ENCODE measurements at regions not wholly inside any gene's neighbourhood (a gene's known extent, or its start where the extent isn't known, plus 50 kb on each side); places are given as distances from the start of the nearest gene placed in this dataset.

DNA sequence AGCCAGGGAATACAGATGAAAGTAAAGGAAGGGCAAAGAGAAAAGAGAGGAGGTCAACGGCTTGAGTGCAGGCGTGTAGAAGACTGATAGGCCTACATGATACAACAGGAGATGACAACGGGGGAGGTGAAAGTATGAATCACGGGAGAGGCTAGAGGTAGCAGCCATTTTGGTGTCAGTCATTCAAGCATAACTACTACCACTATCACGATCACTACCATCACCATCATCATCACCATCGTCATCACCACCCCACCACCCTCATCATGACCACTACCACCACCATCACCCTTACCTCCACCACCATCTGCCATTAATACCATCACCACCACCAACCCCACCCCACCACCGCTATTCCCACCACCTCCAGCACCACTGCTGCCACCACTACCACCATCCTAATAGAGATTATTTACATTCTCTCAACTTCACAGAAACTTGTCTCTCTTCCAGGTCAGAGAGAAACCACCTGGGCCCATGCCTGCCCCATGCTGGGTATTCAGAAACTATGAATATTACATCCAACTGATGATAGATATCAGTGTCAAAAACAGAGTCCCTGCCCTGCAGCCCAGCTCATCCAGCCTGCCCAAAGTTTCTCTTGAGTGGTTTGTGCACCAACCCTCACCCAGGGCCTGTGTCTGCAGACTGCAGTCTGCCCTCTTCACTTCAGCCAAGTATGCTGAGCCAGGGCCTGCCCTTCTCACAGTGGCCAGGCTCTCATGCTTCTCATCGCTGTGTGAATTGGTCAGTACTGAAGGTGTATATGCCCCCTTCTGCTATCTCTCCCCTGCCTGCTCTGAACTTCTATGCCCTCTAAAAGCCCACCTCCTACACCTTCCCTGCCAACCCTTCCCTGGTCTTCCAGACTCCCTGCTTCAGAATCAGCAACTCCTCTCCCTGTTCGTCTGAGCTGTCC lies 215.6 kb upstream of the TLE3 start:
- H3K36me3 ChIP-seq (ENCODE audit: control insufficient read depth, insufficient read depth, low read length): no peaks in the 10 kb centered on the region
- ATAC-seq (no peak), DNase-seq (no peak)
- H3K27me3 ChIP-seq (ENCODE audit: control insufficient read depth, insufficient read depth, low read length): peaks cover 2% of the 10 kb centered on the region
- no peak overlapping the region for H3K27ac ChIP-seq (ENCODE audit: low read length)
- whole genome bisulfite sequencing (ENCODE audit: insufficient coverage): 91% methylated on average over 9 of the region's 9 CpGs
- no peaks in the 10 kb centered on the region for H3K9me3 Mint-ChIP-seq
- TF ChIP-seq CTCF (IDR thresholded peaks at IDR 0.05): no peak
- peaks cover 35 to 42% of the 10 kb centered on the region in 2 donors for H3K27me3 Mint-ChIP-seq (ENCODE audit: low read depth in 2 of 2)
- H3K36me3 Mint-ChIP-seq: no peaks in the 10 kb centered on the region
- intact Hi-C loops (cut with micrococcal nuclease): no loop called here
- no peak overlapping the region for H3K4me3 Mint-ChIP-seq
- no peaks in the 10 kb centered on the region for H3K9me3 ChIP-seq (ENCODE audit: control insufficient read depth, insufficient read depth, low read length)
- H3K4me3 ChIP-seq (ENCODE audit: low read length): no peak overlapping the region
- peaks cover 14% of the 10 kb centered on the region for H3K4me1 ChIP-seq (ENCODE audit: control insufficient read depth, insufficient read depth, low read length)
- peaks cover 11 to 14% of the 10 kb centered on the region in 2 donors for H3K4me1 Mint-ChIP-seq
- no peak overlapping the region for H3K27ac Mint-ChIP-seq

- H3K27ac Mint-ChIP-seq: no peak overlapping the region
- ATAC-seq (no peak), DNase-seq (no peak)
- peaks cover 37 to 38% of the 10 kb centered on the region in 2 donors for H3K27me3 Mint-ChIP-seq (ENCODE audit: low read depth in 2 of 2)
- no peak overlapping the region for H3K4me3 Mint-ChIP-seq
- no peak overlapping the region for H3K27ac ChIP-seq (ENCODE audit: low read length)
- TF ChIP-seq CTCF (IDR thresholded peaks at IDR 0.05): no peak
- H3K9me3 Mint-ChIP-seq: no peaks in the 10 kb centered on the region
- intact Hi-C loops (cut with micrococcal nuclease): no loop called here
- H3K27me3 ChIP-seq (ENCODE audit: control insufficient read depth, insufficient read depth, low read length): peaks cover 9% of the 10 kb centered on the region
- WGBS (ENCODE audit: insufficient coverage): 50% methylated on average over 1 of the region's 1 CpG
- H3K4me3 ChIP-seq (ENCODE audit: low read length): no peak overlapping the region
- H3K36me3 Mint-ChIP-seq: no peaks in the 10 kb centered on the region
- no peaks in the 10 kb centered on the region for H3K36me3 ChIP-seq (ENCODE audit: control insufficient read depth, insufficient read depth, low read length)
- H3K9me3 ChIP-seq (ENCODE audit: control insufficient read depth, insufficient read depth, low read length): no peaks in the 10 kb centered on the region
- H3K4me1 ChIP-seq (ENCODE audit: control insufficient read depth, insufficient read depth, low read length): peaks cover 20% of the 10 kb centered on the region
- H3K4me1 Mint-ChIP-seq: peaks cover 16 to 20% of the 10 kb centered on the region in 2 donors
Observed at GRCh38 chr15:70311821-70312220, 214.1 kb upstream of the TLE3 start.

- intact Hi-C loops (cut with micrococcal nuclease): no loop called here
- Histone ChIP-seq H3K9me3 (ENCODE audit: control insufficient read depth, insufficient read depth, low read length) (no peaks in the 10 kb centered on the region), H3K27me3 (ENCODE audit: control insufficient read depth, insufficient read depth, low read length) (peaks cover 24% of the 10 kb centered on the region), H3K4me1 (ENCODE audit: control insufficient read depth, insufficient read depth, low read length) (peaks cover 20% of the 10 kb centered on the region), H3K36me3 (ENCODE audit: control insufficient read depth, insufficient read depth, low read length) (no peaks in the 10 kb centered on the region), H3K4me3 (ENCODE audit: low read length) (no peak overlapping the region), H3K27ac (ENCODE audit: low read length) (no peak overlapping the region)
- Mint-ChIP-seq H3K27ac (peak overlapping the region in 1 of 2 donors; percentile 39), H3K36me3 (no peaks in the 10 kb centered on the region), H3K4me1 (peaks cover 16 to 20% of the 10 kb centered on the region in 2 donors), H3K27me3 (ENCODE audit: low read depth in 2 of 2) (peaks cover 31 to 37% of the 10 kb centered on the region in 2 donors), H3K4me3 (no peak overlapping the region), H3K9me3 (no peaks in the 10 kb centered on the region)
- ATAC-seq (no peak), DNase-seq (no peak)
- 67% methylated on average over 3 of the region's 4 CpGs for WGBS (ENCODE audit: insufficient coverage)
- TF ChIP-seq CTCF (IDR thresholded peaks at IDR 0.05): no peak
Observed at GRCh38 chr15:70309716-70310115, 212.0 kb upstream of the TLE3 start.
